NCI-H2171 treated with DMSO at 0.1 percent for 48 hours (cell line): ENCODE measurements at regions not wholly inside any gene's neighbourhood (a gene's known extent, or its start where the extent isn't known, plus 50 kb on each side); places are given as distances from the start of the nearest gene placed in this dataset.

Experiments
- DNase-seq: peaks from one replicate; lab custom pipeline; 2025; lab: John Stamatoyannopoulos, UW

DNA sequence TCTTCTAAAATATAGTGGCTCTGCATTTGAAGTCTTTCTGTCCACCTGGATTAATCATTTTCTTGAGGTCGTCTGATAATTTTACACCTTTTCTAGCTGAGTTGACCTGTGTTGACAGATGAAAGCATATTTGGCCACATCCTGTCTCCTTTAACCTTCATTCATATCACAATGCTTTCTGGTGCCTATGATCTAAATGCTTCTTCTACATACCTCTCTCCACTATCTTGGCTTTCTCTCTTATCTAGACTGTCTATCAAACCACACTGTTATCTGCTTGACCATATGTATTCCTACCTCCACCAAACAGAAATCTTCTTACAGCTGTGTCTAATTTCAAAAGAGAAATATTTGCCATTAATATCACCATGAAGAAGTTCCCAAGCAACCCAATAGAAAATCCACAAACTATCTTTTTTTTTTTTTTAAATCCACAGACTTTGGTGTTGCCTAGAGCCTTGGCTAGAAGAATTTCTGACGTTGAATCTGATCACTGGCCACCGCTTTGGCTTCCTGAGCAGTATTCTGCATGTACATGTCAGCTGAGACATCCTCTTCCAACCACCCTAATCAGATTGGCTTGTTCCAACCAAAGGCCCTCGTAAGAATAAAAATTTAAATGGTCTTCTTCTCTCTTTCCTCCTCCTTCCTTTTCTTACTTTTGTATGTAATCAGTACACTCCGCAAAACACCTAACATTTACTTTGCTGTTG lies 66.3 kb upstream of the SP4 start:
- no peak for DNase-seq

DNA sequence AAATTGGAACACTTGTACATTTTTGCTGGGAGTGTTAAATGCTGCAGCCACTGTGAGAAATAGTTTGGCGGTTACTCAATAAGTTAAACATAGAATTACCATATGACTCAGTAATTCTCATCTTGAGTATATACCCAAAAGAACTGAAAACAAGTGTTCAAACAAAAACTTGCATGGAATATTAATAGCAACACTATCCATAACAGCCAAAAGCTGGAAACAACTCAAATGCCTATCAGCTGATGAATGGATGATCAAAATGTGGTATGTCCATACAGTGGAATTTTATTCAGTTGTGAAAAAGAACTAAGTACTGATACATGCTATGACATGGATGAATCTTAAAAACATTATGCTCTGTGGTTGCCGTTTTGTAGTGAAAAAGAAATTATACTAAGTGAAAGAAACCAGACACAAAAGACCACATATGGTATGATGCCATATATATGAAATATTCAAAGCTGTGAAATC lies 63.0 kb upstream of the SP4 start:
- no peak for DNase-seq

DNA sequence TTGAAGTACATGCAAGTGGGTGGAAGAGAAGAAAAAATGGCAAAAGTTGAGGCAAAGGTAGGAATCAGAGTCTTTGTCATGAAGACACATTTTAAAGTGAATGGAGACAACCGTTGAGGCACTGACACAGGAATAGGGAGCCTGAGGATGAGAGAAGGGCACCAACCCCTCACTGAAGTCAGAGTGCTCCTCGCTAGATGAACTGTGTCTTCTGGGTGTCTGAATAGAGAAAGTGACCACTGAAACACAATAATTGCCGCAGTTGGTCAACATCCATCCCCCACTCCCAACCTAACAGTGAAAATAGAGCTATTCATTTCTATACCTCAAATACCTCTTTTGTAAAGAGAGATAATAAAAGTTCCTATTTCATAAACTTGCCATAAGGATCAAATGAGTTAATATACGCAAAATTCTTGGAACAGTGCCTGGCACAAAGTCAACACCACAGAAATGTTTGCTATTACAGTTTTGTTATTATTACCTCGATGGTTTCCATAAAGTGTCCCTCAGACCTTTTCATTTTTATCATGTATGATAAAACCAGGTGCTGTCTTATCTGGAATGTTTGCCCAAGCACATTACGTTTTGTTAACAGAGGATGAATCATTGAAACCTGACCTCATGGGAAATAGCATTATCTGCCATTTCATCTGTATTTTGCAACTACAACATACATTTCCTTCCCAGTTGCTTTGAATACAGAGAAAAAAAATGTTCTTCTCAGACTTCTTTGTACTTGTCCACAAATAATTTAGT lies 61.8 kb upstream of the SP4 start:
- DNase-seq = no peak

DNA sequence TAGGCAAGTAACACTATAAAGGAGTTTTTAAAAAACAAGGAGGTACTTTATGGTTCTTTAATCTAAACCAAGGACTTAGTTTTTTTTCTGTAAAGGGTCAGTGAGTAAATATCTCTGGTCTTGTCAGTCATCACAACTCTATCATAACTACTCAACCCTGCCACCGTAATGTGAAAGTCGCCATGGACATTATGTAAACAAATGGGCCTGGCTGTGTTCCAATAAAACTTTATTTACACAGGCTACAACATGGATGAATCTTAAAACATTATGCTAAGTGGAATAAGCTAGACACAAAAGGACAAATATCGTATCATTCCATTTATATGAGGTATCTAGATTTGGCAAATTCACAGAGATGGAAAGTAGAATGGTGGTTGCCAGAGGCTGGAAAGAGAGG lies 60.8 kb upstream of the SP4 start:
- DNase-seq = no peak

GRCh38 chr7:21367537-21367936 lies 60.3 kb upstream of the SP4 start:
- no peak for DNase-seq

GRCh38 chr7:21368317-21368716 lies 59.6 kb upstream of the SP4 start:
- DNase-seq = no peak

GRCh38 chr7:21370283-21370982 lies 57.5 kb upstream of the SP4 start:
- DNase-seq = no peak

- DNase-seq = no peak
Observed at GRCh38 chr7:21371360-21371759, 56.5 kb upstream of the SP4 start.

DNA sequence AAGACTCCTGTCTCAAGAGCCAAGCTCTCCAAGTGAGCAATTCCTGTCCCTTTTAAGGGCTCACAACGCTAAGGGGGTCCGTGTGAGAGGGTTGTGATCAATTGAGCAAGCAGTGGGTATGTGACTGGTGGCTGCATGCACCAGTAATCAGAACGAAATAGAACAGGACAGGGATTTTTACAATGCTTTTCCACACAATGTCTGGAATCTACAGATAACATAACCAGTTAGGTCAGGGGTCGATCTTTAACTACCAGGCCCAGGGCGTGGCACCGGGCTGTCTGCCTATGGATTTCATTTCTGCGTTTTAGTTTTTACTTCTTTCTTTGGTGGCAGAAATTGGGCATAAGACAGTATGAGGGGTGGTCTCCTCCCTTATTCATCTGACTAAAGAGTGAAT lies 54.9 kb upstream of the SP4 start:
- DNase-seq = no peak

- no peak for DNase-seq
Observed at GRCh38 chr7:21374134-21374533, 53.7 kb upstream of the SP4 start.

- no peak for DNase-seq
Observed at GRCh38 chr7:21377545-21377944, 50.3 kb upstream of the SP4 start.
